HCT116 (cell line): ENCODE measurements at regions not wholly inside any gene's neighbourhood (a gene's known extent, or its start where the extent isn't known, plus 50 kb on each side); places are given as distances from the start of the nearest gene placed in this dataset.

Source experiments
- ATAC-seq: fragments of 200-7000 bp; cut with Tn5 transposase; 2 replicates; pipeline ENCODE4 v1.9.1; 2020; ENCODE audit warnings: mild to moderate bottlenecking, moderate library complexity
- BruUV-seq: library from RNA; stranded (reverse); fragments of 400-500 nt; replicated peaks from 2 replicates; lab custom pipeline; 2021; lab: Mats Ljungman, UMichigan
- CTCF ChIA-PET: fragments of 300-600 bp; sonication (Branson Sonifier 250); formaldehyde crosslinking; loops from one replicate; lab custom pipeline; 2021; ENCODE audit warnings: antibody characterized with exemption; lab: Charles Lee
- POLR2A ChIA-PET: fragments of 300-600, 350-600 bp; sonication (Branson Sonifier 250); formaldehyde crosslinking; loops from one replicate; lab custom pipeline; 2021; ENCODE audit warnings: antibody characterized with exemption; lab: Charles Lee
- RAD21 ChIA-PET, 2 experiments: fragments of 300-600 bp; sonication (Branson Sonifier 250); formaldehyde crosslinking; loops; one replicate each; lab custom pipeline; 2023; ENCODE audit warnings: low total read pairs in 2 of 2; ENCODE audit not compliant: uncharacterized antibody in 2 of 2, unreplicated experiment in 2 of 2, low non-redundant PET in 1 of 2; lab: Charles Lee
- DNase-seq: peaks from one replicate; pipeline ENCODE4 v3.0.0-alpha.2; 2010; ENCODE audit warnings: low read depth, low spot score
- H2AFZ ChIP-seq: fragments of 200-600 bp; shearing (Covaris generic), sonication (generic); 2 replicates; pipeline ENCODE4 v1.6.1; 2017; ENCODE audit warnings: low read depth, mixed run types, mixed read lengths, antibody characterized with exemption, low read length; ENCODE audit not compliant: poor library complexity, severe bottlenecking
- H3K27ac ChIP-seq: 2 replicates; pipeline ENCODE4 v1.5.1; 2012; ENCODE audit warnings: low read depth, low read length
- H3K27me3 ChIP-seq: fragments of 200-600 bp; sonication (generic); 2 replicates; pipeline ENCODE4 v1.6.1; 2016; ENCODE audit warnings: mixed run types, low read length, mixed read lengths; ENCODE audit not compliant: insufficient read depth
- H3K36me3 ChIP-seq, 2 experiments: fragments of 200-500 bp in 1 of 2; fragments of 200-600 bp in 1 of 2; sonication (Bioruptor generic) in 1 of 2; sonication (generic) in 1 of 2; 2 replicates each; pipeline versions ENCODE4 v1.5.1 to v1.6.1; 2014 to 2016; ENCODE audit warnings: low read length in 2 of 2, inconsistent platforms in 1 of 2, mixed read lengths in 1 of 2, mixed run types in 1 of 2; ENCODE audit not compliant: insufficient read depth in 2 of 2, control insufficient read depth in 1 of 2
- H3K4me1 ChIP-seq, 2 experiments: fragments of 200-600 bp in 1 of 2; sonication (generic) in 1 of 2; 2 replicates each; pipeline versions ENCODE4 v1.5.1 to v1.6.1; 2012 to 2017; ENCODE audit warnings: low read length in 2 of 2, inconsistent platforms in 1 of 2, mild to moderate bottlenecking in 1 of 2, mixed read lengths in 1 of 2, mixed run types in 1 of 2, moderate library complexity in 1 of 2; ENCODE audit not compliant: insufficient read depth in 2 of 2, control insufficient read depth in 1 of 2
- H3K4me2 ChIP-seq: fragments of 200-600 bp; sonication (generic); 2 replicates; pipeline ENCODE4 v1.6.1; 2017; ENCODE audit warnings: mixed run types, low read length, mixed read lengths
- H3K4me3 ChIP-seq, 2 experiments: fragments of 200-600 bp in 1 of 2; sonication (generic) in 1 of 2; replicated peaks in 1 of 2; 2 replicates each; pipeline ENCODE4 v1.5.1; 2011 to 2016; ENCODE audit warnings: low read length in 2 of 2, control low read depth in 1 of 2, low read depth in 1 of 2, mild to moderate bottlenecking in 1 of 2, mixed read lengths in 1 of 2, mixed run types in 1 of 2
- H3K79me2 ChIP-seq: fragments of 200-600 bp; sonication (generic); 2 replicates; pipeline ENCODE4 v1.6.1; 2017; ENCODE audit warnings: mild to moderate bottlenecking, mixed run types, low read length, moderate library complexity, mixed read lengths; ENCODE audit not compliant: insufficient read depth
- H3K9ac ChIP-seq: fragments of 200-600 bp; sonication (generic); 2 replicates; pipeline ENCODE4 v1.6.1; 2016; ENCODE audit warnings: low read length, mixed read lengths
- H3K9me2 ChIP-seq: fragments of 200-600 bp; sonication (generic), shearing (Covaris generic); 2 replicates; pipeline ENCODE4 v1.6.1; 2017; ENCODE audit warnings: mixed run types, mild to moderate bottlenecking, moderate library complexity; ENCODE audit not compliant: insufficient read depth
- H3K9me3 ChIP-seq, 2 experiments: fragments of 200-500 bp in 1 of 2; fragments of 200-600 bp in 1 of 2; sonication (Bioruptor generic) in 1 of 2; sonication (generic) in 1 of 2; 2 replicates each; pipeline ENCODE4 v1.6.1; 2014 to 2017; ENCODE audit warnings: low read length in 2 of 2, mixed read lengths in 2 of 2, inconsistent platforms in 1 of 2, low read depth in 1 of 2, mild to moderate bottlenecking in 1 of 2, mixed run types in 1 of 2, moderate library complexity in 1 of 2; ENCODE audit not compliant: control insufficient read depth in 1 of 2, insufficient read depth in 1 of 2
- H4K20me1 ChIP-seq: fragments of 200-600 bp; sonication (generic), shearing (Covaris generic); 2 replicates; pipeline ENCODE4 v1.6.1; 2017; ENCODE audit warnings: mixed run types, mild to moderate bottlenecking, moderate library complexity; ENCODE audit not compliant: insufficient read depth
- CTCF ChIP-seq, 3 experiments: fragments of 200-600 bp in 1 of 3; sonication (generic) in 1 of 3; IDR thresholded peaks in 2 of 3; conservative IDR thresholded peaks in 1 of 3; 2 replicates each; pipeline ENCODE4 v1.5.1; 2012 to 2017; ENCODE audit warnings: low read depth in 2 of 3, low read length in 2 of 3, antibody characterized with exemption in 1 of 3, borderline replicate concordance in 1 of 3, control low read depth in 1 of 3, mild to moderate bottlenecking in 1 of 3, mixed read lengths in 1 of 3, mixed run types in 1 of 3, moderate library complexity in 1 of 3; ENCODE audit not compliant: insufficient read depth in 1 of 3
- EGR1 ChIP-seq: IDR thresholded peaks from 2 replicates; pipeline ENCODE4 v1.6.1; 2012; ENCODE audit warnings: low read depth
- EZH2 ChIP-seq: fragments of 200-600 bp; sonication (generic); IDR thresholded peaks from 2 replicates; pipeline ENCODE4 v1.6.1; 2017; ENCODE audit warnings: antibody characterized with exemption, mixed run types
- REST ChIP-seq: IDR thresholded peaks from 2 replicates; pipeline ENCODE4 v1.6.1; 2012; ENCODE audit warnings: low read depth
- YY1 ChIP-seq: IDR thresholded peaks from 2 replicates; pipeline ENCODE4 v1.6.1; 2011; ENCODE audit warnings: low read length, low read depth, moderate library complexity, mild to moderate bottlenecking; ENCODE audit not compliant: insufficient replicate concordance; ENCODE audit errors: extremely low read depth
- ZFX ChIP-seq: fragments of 450-650 bp; IDR thresholded peaks from 2 replicates; pipeline ENCODE4 v1.6.1; 2017
- ZNF274 ChIP-seq: fragments of 200-500 bp; sonication (Bioruptor generic); IDR thresholded peaks from 2 replicates; pipeline ENCODE4 v1.6.1; 2014; ENCODE audit warnings: mild to moderate bottlenecking, low read depth, low read length, inconsistent platforms
- intact Hi-C: fragments of 100-400 bp; cut with micrococcal nuclease; formaldehyde crosslinking; loops from 2 replicates; pipeline ENCODE4 v1.10.0; 2022

- H3K4me1 ChIP-seq: no peaks in the 10 kb centered on the region
- no peak for TF ChIP-seq REST
- TF ChIP-seq EZH2: no peak
- no peak for TF ChIP-seq CTCF (IDR thresholded peaks at IDR 0.05 in 2 of 3, conservative IDR thresholded peaks at IDR 0.05 in 1 of 3; ENCODE audit: borderline replicate concordance in 1 of 3, insufficient read depth in 1 of 3, low read depth in 2 of 3, low read length in 2 of 3)
- TF ChIP-seq EGR1: no peak
- TF ChIP-seq ZNF274: no peak
- no peak for TF ChIP-seq YY1
- TF ChIP-seq ZFX: no peak
- intact Hi-C loops: no loop called here
- ChIA-PET CTCF (no interaction called here), RAD21 (no interaction called here), POLR2A (no interaction called here)
- no peak for DNase-seq
- no peaks in the 10 kb centered on the region for H3K27me3 ChIP-seq
- ATAC-seq: no peak
- H3K9me3 ChIP-seq: no peaks in the 10 kb centered on the region
- no peaks in the 10 kb centered on the region; the same call in 1 of the 2 replicates for H3K9me2 ChIP-seq
- H3K4me3 ChIP-seq: no peak overlapping the region
- no peak overlapping the region for H3K9ac ChIP-seq
- H3K36me3 ChIP-seq: no peaks in the 10 kb centered on the region
- no peak overlapping the region for H3K4me2 ChIP-seq
- no peak overlapping the region for H3K27ac ChIP-seq
- H4K20me1 ChIP-seq: no peaks in the 10 kb centered on the region; the same call in 1 of the 2 replicates
- BruUV-seq: no TSS peak
- no peaks in the 10 kb centered on the region for H3K79me2 ChIP-seq
- H2AFZ ChIP-seq: no peak overlapping the region
Observed at GRCh38 chr2:198488964-198489363, 684.6 kb downstream of the PLCL1 start.
